WTC11 (cell line): ENCODE measurements at regions not wholly inside any gene's neighbourhood (a gene's known extent, or its start where the extent isn't known, plus 50 kb on each side); places are given as distances from the start of the nearest gene placed in this dataset.

ENCODE experiments used
- ATAC-seq: fragments of 200-7000 bp; cut with Tn5 transposase; 2 replicates; pipeline ENCODE4 v1.10.0; 2021; ENCODE audit warnings: mild to moderate bottlenecking, moderate library complexity
- CTCF ChIA-PET: fragments of 300-600 bp; sonication (Branson Sonifier 250); formaldehyde crosslinking; loops from one replicate; lab custom pipeline; 2021; ENCODE audit warnings: antibody characterized with exemption; lab: Charles Lee
- POLR2A ChIA-PET: fragments of 350-600 bp; sonication (Branson Sonifier 250); formaldehyde crosslinking; loops from one replicate; lab custom pipeline; 2021; ENCODE audit warnings: antibody characterized with exemption; lab: Charles Lee
- DNase-seq: peaks from one replicate; pipeline ENCODE4 v3.0.0; 2021; ENCODE audit warnings: low spot score
- H3K27ac Mint-ChIP-seq: 2 replicates; pipeline ENCODE4 v1.8.0; 2021; ENCODE audit warnings: mixed read lengths
- H3K27me3 Mint-ChIP-seq: 2 replicates; pipeline ENCODE4 v1.8.0; 2021; ENCODE audit warnings: low read depth, mild to moderate bottlenecking, moderate library complexity, mixed read lengths
- H3K36me3 Mint-ChIP-seq: 2 replicates; pipeline ENCODE4 v1.8.0; 2021; ENCODE audit warnings: mixed read lengths
- H3K4me1 Mint-ChIP-seq: 2 replicates; pipeline ENCODE4 v1.8.0; 2022; ENCODE audit warnings: mixed read lengths
- H3K4me3 Mint-ChIP-seq: 2 replicates; pipeline ENCODE4 v1.8.0; 2021; ENCODE audit warnings: mild to moderate bottlenecking, moderate library complexity, mixed read lengths
- H3K9me3 Mint-ChIP-seq: 2 replicates; pipeline ENCODE4 v1.8.0; 2021; ENCODE audit warnings: mixed read lengths
- CBFB ChIP-seq: sonication (generic); formaldehyde crosslinking; IDR thresholded peaks from 2 replicates; pipeline ENCODE4 v1.8.1; 2022; ENCODE audit warnings: mild to moderate bottlenecking, low read depth, missing genetic modification reagents
- CREM ChIP-seq: sonication (generic); formaldehyde crosslinking; IDR thresholded peaks from 2 replicates; pipeline ENCODE4 v1.8.1; 2022; ENCODE audit warnings: mild to moderate bottlenecking, missing genetic modification reagents, moderate library complexity
- ELF4 ChIP-seq: sonication (generic); formaldehyde crosslinking; IDR thresholded peaks from 2 replicates; pipeline ENCODE4 v1.8.1; 2022; ENCODE audit warnings: low read depth, mild to moderate bottlenecking, moderate library complexity, missing genetic modification reagents
- ETV6 ChIP-seq: sonication (generic); formaldehyde crosslinking; IDR thresholded peaks from 2 replicates; pipeline ENCODE4 v1.8.1; 2022; ENCODE audit warnings: mild to moderate bottlenecking, missing genetic modification reagents
- FOXP1 ChIP-seq: sonication (generic); formaldehyde crosslinking; IDR thresholded peaks from 2 replicates; pipeline ENCODE4 v1.8.0; 2022; ENCODE audit warnings: missing genetic modification reagents, mild to moderate bottlenecking, moderate library complexity, borderline replicate concordance
- GTF2I ChIP-seq: fragments of 250-450 bp; sonication (Bioruptor Pico); conservative IDR thresholded peaks from 2 replicates; pipeline ENCODE4 v1.4.0; 2021; ENCODE audit warnings: mild to moderate bottlenecking
- MXD4 ChIP-seq: fragments of 250-450 bp; sonication (Bioruptor Pico); IDR thresholded peaks from 2 replicates; pipeline ENCODE4 v1.8.0; 2021; ENCODE audit warnings: mild to moderate bottlenecking, moderate library complexity, borderline replicate concordance
- NFATC4 ChIP-seq: fragments of 250-450 bp; sonication (Bioruptor Pico); IDR thresholded peaks from 2 replicates; pipeline ENCODE4 v1.9.0; 2021; ENCODE audit warnings: mild to moderate bottlenecking
- NFE2L1 ChIP-seq: sonication (generic); formaldehyde crosslinking; IDR thresholded peaks from 2 replicates; pipeline ENCODE4 v1.8.1; 2023; ENCODE audit warnings: missing genetic modification reagents
- NR1H2 ChIP-seq: sonication (generic); formaldehyde crosslinking; IDR thresholded peaks from 2 replicates; pipeline ENCODE4 v1.9.0; 2021; ENCODE audit warnings: mild to moderate bottlenecking, moderate library complexity, missing genetic modification reagents
- NR3C1 ChIP-seq: sonication (generic); formaldehyde crosslinking; conservative IDR thresholded peaks from 2 replicates; pipeline ENCODE4 v1.8.1; 2023; ENCODE audit warnings: low read depth, mild to moderate bottlenecking, missing genetic modification reagents
- OVOL2 ChIP-seq: fragments of 250-450 bp; sonication (Bioruptor Pico); IDR thresholded peaks from 2 replicates; pipeline ENCODE4 v1.9.0; 2021; ENCODE audit warnings: mild to moderate bottlenecking, borderline replicate concordance
- RELA ChIP-seq: sonication (generic); formaldehyde crosslinking; IDR thresholded peaks from 2 replicates; pipeline ENCODE4 v1.8.1; 2022; ENCODE audit warnings: missing genetic modification reagents, mild to moderate bottlenecking, borderline replicate concordance
- TCF7 ChIP-seq: sonication (generic); formaldehyde crosslinking; IDR thresholded peaks from 2 replicates; pipeline ENCODE4 v1.8.0; 2022; ENCODE audit warnings: mild to moderate bottlenecking, low read depth, missing genetic modification reagents, moderate library complexity
- TP53 ChIP-seq: sonication (generic); formaldehyde crosslinking; IDR thresholded peaks from 2 replicates; pipeline ENCODE4 v1.8.1; 2023; ENCODE audit warnings: mild to moderate bottlenecking, missing genetic modification reagents
- ZNF138 ChIP-seq: sonication (generic); formaldehyde crosslinking; conservative IDR thresholded peaks from 2 replicates; pipeline ENCODE4 v1.8.1; 2022; ENCODE audit warnings: mild to moderate bottlenecking, moderate library complexity, missing genetic modification reagents
- ZNF416 ChIP-seq: fragments of 250-450 bp; sonication (Bioruptor Pico); IDR thresholded peaks from 2 replicates; pipeline ENCODE4 v1.9.0; 2021; ENCODE audit warnings: mild to moderate bottlenecking, inconsistent platforms
- TF ChIP-seq, protein P1 (sequence below): sonication (generic); formaldehyde crosslinking; IDR thresholded peaks from 2 replicates; pipeline ENCODE4 v1.8.1; 2023; ENCODE audit warnings: mild to moderate bottlenecking, missing genetic modification reagents
- TF ChIP-seq, protein P2 (sequence below): sonication (generic); formaldehyde crosslinking; conservative IDR thresholded peaks from 2 replicates; pipeline ENCODE4 v1.8.1; 2022; ENCODE audit warnings: mild to moderate bottlenecking, missing genetic modification reagents
- TF ChIP-seq, protein P3 (sequence below): sonication (generic); formaldehyde crosslinking; IDR thresholded peaks from 2 replicates; pipeline ENCODE4 v1.8.1; 2022; ENCODE audit warnings: mild to moderate bottlenecking, moderate library complexity, missing genetic modification reagents
- TF ChIP-seq, protein P4 (sequence below): fragments of 250-450 bp; sonication (Bioruptor Pico); IDR thresholded peaks from 2 replicates; pipeline ENCODE4 v2.1.2; 2022; ENCODE audit warnings: mild to moderate bottlenecking, moderate library complexity
- TF ChIP-seq, protein P5 (sequence below): fragments of 250-450 bp; sonication (Bioruptor Pico); IDR thresholded peaks from 2 replicates; pipeline ENCODE4 v1.8.0; 2021; ENCODE audit warnings: mild to moderate bottlenecking

DNA sequence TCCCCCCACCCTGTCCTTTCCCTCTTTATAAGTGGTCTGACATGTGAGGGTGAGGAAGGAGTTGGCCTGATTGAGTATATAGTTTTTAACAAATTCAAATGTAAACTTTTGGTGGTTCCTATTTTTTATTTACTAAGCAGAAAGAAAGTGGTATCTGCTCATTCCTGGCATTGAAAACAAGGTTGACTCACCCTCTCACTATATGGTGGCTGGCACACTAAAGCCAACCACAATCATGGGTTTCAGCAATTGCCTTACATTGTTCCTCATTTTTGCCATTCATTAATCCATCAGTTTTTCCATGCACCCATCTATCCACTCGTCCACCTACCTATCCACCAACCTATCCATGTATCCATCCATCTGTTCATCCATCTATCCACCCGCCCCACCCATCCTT, 75.4 kb upstream of the IGFBP5 start:
- TF ChIP-seq GTF2I (CRISPR knock-in tag) (no peak), TP53 (CRISPR knock-in tag) (no peak), ELF4 (CRISPR knock-in tag) (no peak), MXD4 (CRISPR knock-in tag) (no peak), RELA (CRISPR knock-in tag) (no peak), TCF7 (CRISPR knock-in tag) (no peak), NR3C1 (CRISPR knock-in tag) (no peak)
- TF ChIP-seq, protein P1, sequence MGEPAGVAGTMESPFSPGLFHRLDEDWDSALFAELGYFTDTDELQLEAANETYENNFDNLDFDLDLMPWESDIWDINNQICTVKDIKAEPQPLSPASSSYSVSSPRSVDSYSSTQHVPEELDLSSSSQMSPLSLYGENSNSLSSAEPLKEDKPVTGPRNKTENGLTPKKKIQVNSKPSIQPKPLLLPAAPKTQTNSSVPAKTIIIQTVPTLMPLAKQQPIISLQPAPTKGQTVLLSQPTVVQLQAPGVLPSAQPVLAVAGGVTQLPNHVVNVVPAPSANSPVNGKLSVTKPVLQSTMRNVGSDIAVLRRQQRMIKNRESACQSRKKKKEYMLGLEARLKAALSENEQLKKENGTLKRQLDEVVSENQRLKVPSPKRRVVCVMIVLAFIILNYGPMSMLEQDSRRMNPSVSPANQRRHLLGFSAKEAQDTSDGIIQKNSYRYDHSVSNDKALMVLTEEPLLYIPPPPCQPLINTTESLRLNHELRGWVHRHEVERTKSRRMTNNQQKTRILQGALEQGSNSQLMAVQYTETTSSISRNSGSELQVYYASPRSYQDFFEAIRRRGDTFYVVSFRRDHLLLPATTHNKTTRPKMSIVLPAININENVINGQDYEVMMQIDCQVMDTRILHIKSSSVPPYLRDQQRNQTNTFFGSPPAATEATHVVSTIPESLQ (CRISPR knock-in tag): no peak
- TF ChIP-seq, protein P2, sequence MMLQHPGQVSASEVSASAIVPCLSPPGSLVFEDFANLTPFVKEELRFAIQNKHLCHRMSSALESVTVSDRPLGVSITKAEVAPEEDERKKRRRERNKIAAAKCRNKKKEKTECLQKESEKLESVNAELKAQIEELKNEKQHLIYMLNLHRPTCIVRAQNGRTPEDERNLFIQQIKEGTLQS (CRISPR knock-in tag): no peak
- H3K9me3 Mint-ChIP-seq: peaks cover 4% of the 10 kb centered on the region; the same call in 1 of the 2 replicates
- ATAC-seq (no peak), DNase-seq (no peak)
- CTCF ChIA-PET: interaction anchor here (0.7 kb wide), 1 partner anchor 26 kb away, joined by 4 read pairs; no protein-coding TSS in a partner anchor
- no peak overlapping the region for H3K27ac Mint-ChIP-seq
- H3K4me3 Mint-ChIP-seq: no peak overlapping the region
- peaks cover 6% of the 10 kb centered on the region; the same call in 1 of the 2 replicates for H3K27me3 Mint-ChIP-seq
- H3K36me3 Mint-ChIP-seq: no peaks in the 10 kb centered on the region
- H3K4me1 Mint-ChIP-seq: peaks cover 30% of the 10 kb centered on the region
- POLR2A ChIA-PET: interaction anchor here (0.5 kb wide), 1 partner anchor 79 kb away, joined by 4 read pairs; no protein-coding TSS in a partner anchor

DNA sequence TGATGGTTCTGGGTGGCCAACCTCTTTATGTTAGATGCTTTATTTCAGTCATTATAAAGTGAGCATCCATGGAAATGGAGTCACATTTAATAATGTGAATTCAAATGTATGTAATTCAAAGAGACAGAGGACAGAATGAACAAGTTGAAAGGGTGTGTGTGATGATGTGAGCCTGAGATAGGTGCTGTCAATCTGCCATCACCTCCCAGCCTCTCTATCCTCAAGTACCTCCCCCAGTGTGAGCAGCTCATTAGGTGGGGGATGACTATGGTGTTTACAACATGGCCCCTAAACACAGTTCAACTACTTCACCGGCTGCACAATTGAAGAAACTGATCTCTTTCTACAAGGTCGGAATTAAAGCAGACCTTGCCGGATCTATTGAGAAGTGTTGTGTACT, 74.7 kb upstream of the IGFBP5 start:
- TF ChIP-seq, protein P1 (CRISPR knock-in tag): no peak
- no peak for TF ChIP-seq CREM (CRISPR knock-in tag)
- TF ChIP-seq, protein P3, sequence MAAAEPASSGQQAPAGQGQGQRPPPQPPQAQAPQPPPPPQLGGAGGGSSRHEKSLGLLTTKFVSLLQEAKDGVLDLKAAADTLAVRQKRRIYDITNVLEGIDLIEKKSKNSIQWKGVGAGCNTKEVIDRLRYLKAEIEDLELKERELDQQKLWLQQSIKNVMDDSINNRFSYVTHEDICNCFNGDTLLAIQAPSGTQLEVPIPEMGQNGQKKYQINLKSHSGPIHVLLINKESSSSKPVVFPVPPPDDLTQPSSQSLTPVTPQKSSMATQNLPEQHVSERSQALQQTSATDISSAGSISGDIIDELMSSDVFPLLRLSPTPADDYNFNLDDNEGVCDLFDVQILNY (CRISPR knock-in tag): no peak
- TF ChIP-seq ETV6 (CRISPR knock-in tag): no peak
- TF ChIP-seq, protein P4, sequence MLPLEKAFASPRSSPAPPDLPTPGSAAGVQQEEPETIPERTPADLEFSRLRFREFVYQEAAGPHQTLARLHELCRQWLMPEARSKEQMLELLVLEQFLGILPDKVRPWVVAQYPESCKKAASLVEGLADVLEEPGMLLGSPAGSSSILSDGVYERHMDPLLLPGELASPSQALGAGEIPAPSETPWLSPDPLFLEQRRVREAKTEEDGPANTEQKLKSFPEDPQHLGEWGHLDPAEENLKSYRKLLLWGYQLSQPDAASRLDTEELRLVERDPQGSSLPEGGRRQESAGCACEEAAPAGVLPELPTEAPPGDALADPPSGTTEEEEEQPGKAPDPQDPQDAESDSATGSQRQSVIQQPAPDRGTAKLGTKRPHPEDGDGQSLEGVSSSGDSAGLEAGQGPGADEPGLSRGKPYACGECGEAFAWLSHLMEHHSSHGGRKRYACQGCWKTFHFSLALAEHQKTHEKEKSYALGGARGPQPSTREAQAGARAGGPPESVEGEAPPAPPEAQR: no peak
- no peak for TF ChIP-seq NFATC4 (CRISPR knock-in tag)
- TF ChIP-seq CBFB (CRISPR knock-in tag): no peak
- TF ChIP-seq ZNF416: no peak
- no peak for TF ChIP-seq FOXP1 (CRISPR knock-in tag)
- TF ChIP-seq OVOL2 (CRISPR knock-in tag): no peak
- no peak for TF ChIP-seq ZNF138
- TF ChIP-seq, protein P5, sequence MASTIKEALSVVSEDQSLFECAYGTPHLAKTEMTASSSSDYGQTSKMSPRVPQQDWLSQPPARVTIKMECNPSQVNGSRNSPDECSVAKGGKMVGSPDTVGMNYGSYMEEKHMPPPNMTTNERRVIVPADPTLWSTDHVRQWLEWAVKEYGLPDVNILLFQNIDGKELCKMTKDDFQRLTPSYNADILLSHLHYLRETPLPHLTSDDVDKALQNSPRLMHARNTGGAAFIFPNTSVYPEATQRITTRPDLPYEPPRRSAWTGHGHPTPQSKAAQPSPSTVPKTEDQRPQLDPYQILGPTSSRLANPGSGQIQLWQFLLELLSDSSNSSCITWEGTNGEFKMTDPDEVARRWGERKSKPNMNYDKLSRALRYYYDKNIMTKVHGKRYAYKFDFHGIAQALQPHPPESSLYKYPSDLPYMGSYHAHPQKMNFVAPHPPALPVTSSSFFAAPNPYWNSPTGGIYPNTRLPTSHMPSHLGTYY (CRISPR knock-in tag): no peak
- TF ChIP-seq NFE2L1 (CRISPR knock-in tag): no peak
- no peak for TF ChIP-seq NR1H2 (CRISPR knock-in tag)
- ChIA-PET CTCF (interaction anchor here (1.5 kb wide), 1 partner anchor 741 kb away, joined by 3 read pairs; no protein-coding TSS in a partner anchor), POLR2A (no interaction called here)
- peaks cover 4% of the 10 kb centered on the region; the same call in 1 of the 2 replicates for H3K9me3 Mint-ChIP-seq
- H3K27me3 Mint-ChIP-seq: peaks cover 6% of the 10 kb centered on the region; the same call in 1 of the 2 replicates
- DNase-seq: no peak
- peaks cover 35% of the 10 kb centered on the region for H3K4me1 Mint-ChIP-seq
- no peaks in the 10 kb centered on the region for H3K36me3 Mint-ChIP-seq
- no peak overlapping the region for H3K27ac Mint-ChIP-seq
- no peak for ATAC-seq
- no peak overlapping the region for H3K4me3 Mint-ChIP-seq
